ENCODE measurements at regions not wholly inside any gene's neighbourhood (a gene's known extent, or its start where the extent isn't known, plus 50 kb on each side); places are given as distances from the start of the nearest gene placed in this dataset.
"Not testable (repeated sequence)": the region's sequence is repeated elsewhere in the genome, so short reads cannot be mapped to it uniquely, and the experiment has no call there.

- not testable (repeated sequence) for DNase-seq; H3K27me3 ChIP-seq (ENCODE audit: control insufficient read depth, insufficient read depth, low read length); H3K27ac ChIP-seq (ENCODE audit: low read length); H3K4me1 ChIP-seq (ENCODE audit: control insufficient read depth, insufficient read depth, low read length); H3K36me3 ChIP-seq (ENCODE audit: control insufficient read depth, insufficient read depth, low read length); H3K4me3 ChIP-seq (ENCODE audit: low read length); H3K9me3 ChIP-seq (ENCODE audit: control insufficient read depth, low read depth, low read length)
- WGBS (ENCODE audit: insufficient coverage, low lambda C conversion rate), result no CpG with 5 or more reads among the region's 2 CpGs
Measured at GRCh38 chr11:16503891-16504290, 147.5 kb upstream of the SOX6 start.

GRCh38 chr11:16494918-16495691, 138.8 kb upstream of the SOX6 start:
- H3K36me3 ChIP-seq (ENCODE audit: control insufficient read depth, insufficient read depth, low read length), result no peaks in the 10 kb centered on the region
- no peak for DNase-seq
- no peak overlapping the region for H3K4me3 ChIP-seq (ENCODE audit: low read length)

GRCh38 chr11:16484434-16484833, 128.1 kb upstream of the SOX6 start:
- no peak overlapping the region for H3K27ac ChIP-seq (ENCODE audit: low read length)
- no peaks in the 10 kb centered on the region for H3K27me3 ChIP-seq (ENCODE audit: control insufficient read depth, insufficient read depth, low read length)
- no peaks in the 10 kb centered on the region for H3K36me3 ChIP-seq (ENCODE audit: control insufficient read depth, insufficient read depth, low read length)
- no CpG with 5 or more reads among the region's 7 CpGs for WGBS (ENCODE audit: insufficient coverage, low lambda C conversion rate)
- DNase-seq, result no peak
- H3K4me1 ChIP-seq (ENCODE audit: control insufficient read depth, insufficient read depth, low read length), result no peaks in the 10 kb centered on the region
- H3K4me3 ChIP-seq (ENCODE audit: low read length), result no peak overlapping the region
- no peaks in the 10 kb centered on the region for H3K9me3 ChIP-seq (ENCODE audit: control insufficient read depth, low read depth, low read length)

More at GRCh38 chr11:16494918-16495691, 138.8 kb upstream of the SOX6 start:
- no peaks in the 10 kb centered on the region for H3K9me3 ChIP-seq (ENCODE audit: control insufficient read depth, low read depth, low read length)
- H3K27ac ChIP-seq (ENCODE audit: low read length), result no peak overlapping the region
- H3K27me3 ChIP-seq (ENCODE audit: control insufficient read depth, insufficient read depth, low read length), result no peaks in the 10 kb centered on the region
- no peaks in the 10 kb centered on the region for H3K4me1 ChIP-seq (ENCODE audit: control insufficient read depth, insufficient read depth, low read length)

- Histone ChIP-seq H3K36me3 (ENCODE audit: control insufficient read depth, insufficient read depth, low read length) (no peaks in the 10 kb centered on the region), H3K4me1 (ENCODE audit: control insufficient read depth, insufficient read depth, low read length) (no peaks in the 10 kb centered on the region), H3K27me3 (ENCODE audit: control insufficient read depth, insufficient read depth, low read length) (no peaks in the 10 kb centered on the region), H3K4me3 (ENCODE audit: low read length) (no peak overlapping the region), H3K27ac (ENCODE audit: low read length) (no peak overlapping the region), H3K9me3 (ENCODE audit: control insufficient read depth, low read depth, low read length) (no peaks in the 10 kb centered on the region)
- WGBS (ENCODE audit: insufficient coverage, low lambda C conversion rate), result no CpG with 5 or more reads among the region's 2 CpGs
- no peak for DNase-seq
Measured at GRCh38 chr11:16474659-16475058, 118.3 kb upstream of the SOX6 start.

- no peaks in the 10 kb centered on the region for H3K36me3 ChIP-seq (ENCODE audit: control insufficient read depth, insufficient read depth, low read length)
- H3K27ac ChIP-seq (ENCODE audit: low read length), result no peak overlapping the region
- no peaks in the 10 kb centered on the region for H3K9me3 ChIP-seq (ENCODE audit: control insufficient read depth, low read depth, low read length)
- no peak overlapping the region for H3K4me3 ChIP-seq (ENCODE audit: low read length)
- H3K4me1 ChIP-seq (ENCODE audit: control insufficient read depth, insufficient read depth, low read length), result no peaks in the 10 kb centered on the region
- H3K27me3 ChIP-seq (ENCODE audit: control insufficient read depth, insufficient read depth, low read length), result no peaks in the 10 kb centered on the region
- no peak for DNase-seq
- no CpG with 5 or more reads among the region's 2 CpGs for WGBS (ENCODE audit: insufficient coverage, low lambda C conversion rate)
Measured at GRCh38 chr11:16469968-16470367, 113.6 kb upstream of the SOX6 start.

- Histone ChIP-seq H3K27ac (ENCODE audit: low read length) (no peak overlapping the region), H3K4me3 (ENCODE audit: low read length) (no peak overlapping the region), H3K36me3 (ENCODE audit: control insufficient read depth, insufficient read depth, low read length) (no peaks in the 10 kb centered on the region), H3K27me3 (ENCODE audit: control insufficient read depth, insufficient read depth, low read length) (no peaks in the 10 kb centered on the region), H3K9me3 (ENCODE audit: control insufficient read depth, low read depth, low read length) (no peaks in the 10 kb centered on the region), H3K4me1 (ENCODE audit: control insufficient read depth, insufficient read depth, low read length) (no peaks in the 10 kb centered on the region)
- 97% methylated on average over 5 of the region's 5 CpGs for WGBS (ENCODE audit: insufficient coverage, low lambda C conversion rate)
- DNase-seq, result no peak
Measured at GRCh38 chr11:16468735-16469453, 112.5 kb upstream of the SOX6 start.

- no peaks in the 10 kb centered on the region for H3K36me3 ChIP-seq (ENCODE audit: control insufficient read depth, insufficient read depth, low read length)
- no peaks in the 10 kb centered on the region for H3K9me3 ChIP-seq (ENCODE audit: control insufficient read depth, low read depth, low read length)
- H3K4me1 ChIP-seq (ENCODE audit: control insufficient read depth, insufficient read depth, low read length), result no peaks in the 10 kb centered on the region
- no peak overlapping the region for H3K4me3 ChIP-seq (ENCODE audit: low read length)
- DNase-seq, result no peak
- H3K27ac ChIP-seq (ENCODE audit: low read length), result no peak overlapping the region
- no peaks in the 10 kb centered on the region for H3K27me3 ChIP-seq (ENCODE audit: control insufficient read depth, insufficient read depth, low read length)
Measured at GRCh38 chr11:16460508-16460907, 104.2 kb upstream of the SOX6 start.

GRCh38 chr11:16456366-16456765, 100.0 kb upstream of the SOX6 start:
- H3K9me3 ChIP-seq (ENCODE audit: control insufficient read depth, low read depth, low read length), result no peaks in the 10 kb centered on the region
- no peak overlapping the region for H3K27ac ChIP-seq (ENCODE audit: low read length)
- no peaks in the 10 kb centered on the region for H3K4me1 ChIP-seq (ENCODE audit: control insufficient read depth, insufficient read depth, low read length)
- no peaks in the 10 kb centered on the region for H3K36me3 ChIP-seq (ENCODE audit: control insufficient read depth, insufficient read depth, low read length)
- no peak overlapping the region for H3K4me3 ChIP-seq (ENCODE audit: low read length)
- WGBS (ENCODE audit: insufficient coverage, low lambda C conversion rate), result no CpG with 5 or more reads among the region's 2 CpGs
- no peak for DNase-seq
- H3K27me3 ChIP-seq (ENCODE audit: control insufficient read depth, insufficient read depth, low read length), result no peaks in the 10 kb centered on the region

GRCh38 chr11:16454289-16454863, 98.0 kb upstream of the SOX6 start:
- Histone ChIP-seq H3K4me1 (ENCODE audit: control insufficient read depth, insufficient read depth, low read length) (no peaks in the 10 kb centered on the region), H3K27ac (ENCODE audit: low read length) (no peak overlapping the region), H3K4me3 (ENCODE audit: low read length) (no peak overlapping the region), H3K27me3 (ENCODE audit: control insufficient read depth, insufficient read depth, low read length) (no peaks in the 10 kb centered on the region), H3K9me3 (ENCODE audit: control insufficient read depth, low read depth, low read length) (no peaks in the 10 kb centered on the region), H3K36me3 (ENCODE audit: control insufficient read depth, insufficient read depth, low read length) (no peaks in the 10 kb centered on the region)
- DNase-seq, result no peak
- WGBS (ENCODE audit: insufficient coverage, low lambda C conversion rate), result no CpG with 5 or more reads among the region's 2 CpGs

- no CpG with 5 or more reads among the region's 1 CpG for WGBS (ENCODE audit: insufficient coverage, low lambda C conversion rate)
- Histone ChIP-seq H3K9me3 (ENCODE audit: control insufficient read depth, low read depth, low read length) (no peaks in the 10 kb centered on the region), H3K27ac (ENCODE audit: low read length) (no peak overlapping the region), H3K4me3 (ENCODE audit: low read length) (no peak overlapping the region), H3K4me1 (ENCODE audit: control insufficient read depth, insufficient read depth, low read length) (no peaks in the 10 kb centered on the region), H3K27me3 (ENCODE audit: control insufficient read depth, insufficient read depth, low read length) (no peaks in the 10 kb centered on the region), H3K36me3 (ENCODE audit: control insufficient read depth, insufficient read depth, low read length) (no peaks in the 10 kb centered on the region)
- no peak for DNase-seq
Measured at GRCh38 chr11:16448123-16448717, 91.9 kb upstream of the SOX6 start.

Measured in large intestine (tissue), 3 donors.